Esophagus squamous epithelium (tissue), 4 donors: ENCODE measurements at regions not wholly inside any gene's neighbourhood (a gene's known extent, or its start where the extent isn't known, plus 50 kb on each side); places are given as distances from the start of the nearest gene placed in this dataset.

ENCODE experiments used
- POLR2A ChIP-seq, 4 donors: fragments of 450-650 bp; IDR thresholded peaks; one replicate each; pipeline ENCODE4 v1.6.1; 2017; ENCODE audit warnings: antibody characterized with exemption in 4 of 4, mild to moderate bottlenecking in 4 of 4, moderate library complexity in 3 of 4
- TF ChIP-seq, protein P1 (sequence below), 6 experiments: fragments of 450-650 bp in 4 of 6; fragments of 200-600 bp in 2 of 6; sonication (generic) in 2 of 6; IDR thresholded peaks; one replicate each; pipeline ENCODE4 v1.5.1; 2016 to 2019; ENCODE audit warnings: antibody characterized with exemption in 6 of 6, mild to moderate bottlenecking in 4 of 6, moderate library complexity in 4 of 6

DNA sequence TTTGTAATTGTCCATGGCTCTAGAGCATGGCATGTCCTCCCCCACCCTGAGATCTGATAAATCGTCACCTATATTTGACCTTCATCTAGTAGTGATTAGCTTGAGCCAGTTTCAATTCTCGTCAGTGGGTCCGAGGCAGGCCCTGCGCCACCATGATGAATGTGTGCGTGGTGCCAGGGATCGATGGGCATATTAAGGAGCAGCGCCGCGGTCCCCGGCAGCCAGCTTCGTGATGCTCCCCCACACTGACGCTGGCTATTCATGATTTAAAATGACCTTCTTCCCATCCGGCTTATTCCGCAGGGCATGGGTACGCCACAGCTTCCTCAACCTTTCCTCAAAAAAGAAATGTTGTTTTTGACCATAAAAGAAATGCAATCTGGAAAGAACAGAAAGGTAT, 68.0 kb downstream of the SLC25A47 start:
- TF ChIP-seq, protein P1, sequence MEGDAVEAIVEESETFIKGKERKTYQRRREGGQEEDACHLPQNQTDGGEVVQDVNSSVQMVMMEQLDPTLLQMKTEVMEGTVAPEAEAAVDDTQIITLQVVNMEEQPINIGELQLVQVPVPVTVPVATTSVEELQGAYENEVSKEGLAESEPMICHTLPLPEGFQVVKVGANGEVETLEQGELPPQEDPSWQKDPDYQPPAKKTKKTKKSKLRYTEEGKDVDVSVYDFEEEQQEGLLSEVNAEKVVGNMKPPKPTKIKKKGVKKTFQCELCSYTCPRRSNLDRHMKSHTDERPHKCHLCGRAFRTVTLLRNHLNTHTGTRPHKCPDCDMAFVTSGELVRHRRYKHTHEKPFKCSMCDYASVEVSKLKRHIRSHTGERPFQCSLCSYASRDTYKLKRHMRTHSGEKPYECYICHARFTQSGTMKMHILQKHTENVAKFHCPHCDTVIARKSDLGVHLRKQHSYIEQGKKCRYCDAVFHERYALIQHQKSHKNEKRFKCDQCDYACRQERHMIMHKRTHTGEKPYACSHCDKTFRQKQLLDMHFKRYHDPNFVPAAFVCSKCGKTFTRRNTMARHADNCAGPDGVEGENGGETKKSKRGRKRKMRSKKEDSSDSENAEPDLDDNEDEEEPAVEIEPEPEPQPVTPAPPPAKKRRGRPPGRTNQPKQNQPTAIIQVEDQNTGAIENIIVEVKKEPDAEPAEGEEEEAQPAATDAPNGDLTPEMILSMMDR (IDR thresholded peaks at IDR 0.05): no peak
- TF ChIP-seq POLR2A (IDR thresholded peaks at IDR 0.05): no peak
